ENCODE measurements at regions not wholly inside any gene's neighbourhood (a gene's known extent, or its start where the extent isn't known, plus 50 kb on each side); places are given as distances from the start of the nearest gene placed in this dataset.

- Histone ChIP-seq H3K27me3 (ENCODE audit: control insufficient read depth, low read length) (no peaks in the 10 kb centered on the region), H3F3A (ENCODE audit: control insufficient read depth, insufficient read depth) (no peaks in the 10 kb centered on the region), H3K27ac (ENCODE audit: low read depth, low read length) (no peak overlapping the region), H3K4me2 (ENCODE audit: low read length) (no peak overlapping the region), H3K79me2 (ENCODE audit: control insufficient read depth, low read length) (no peaks in the 10 kb centered on the region), H3K4me1 (ENCODE audit: control insufficient read depth, low read length) (no peaks in the 10 kb centered on the region), H3K4me3 (ENCODE audit: low read length) (no peak overlapping the region), H3K9me3 (ENCODE audit: control insufficient read depth, insufficient read depth, low read length) (no peaks in the 10 kb centered on the region), H3K9me2 (replicated peaks; ENCODE audit: control insufficient read depth, low read length) (no peaks in the 10 kb centered on the region), H4K20me1 (ENCODE audit: control insufficient read depth, insufficient read depth, low read depth, low read length) (no peaks in the 10 kb centered on the region), H3K36me3 (ENCODE audit: control insufficient read depth, low read length) (no peaks in the 10 kb centered on the region)
- TF ChIP-seq CTCF (IDR thresholded peaks at IDR 0.05; ENCODE audit: low read depth, low read length, poor library complexity, severe bottlenecking) (no peak), EZH2phosphoT487 (IDR thresholded peaks at IDR 0.05; ENCODE audit: borderline replicate concordance, low read length) (no peak)
These were observed 1145.4 kb downstream of the STIM2 start for GRCh38 chr4:28006021-28006420.

GRCh38 chr4:28007693-28008092 lies 1147.1 kb downstream of the STIM2 start:
- no peaks in the 10 kb centered on the region for H4K20me1 ChIP-seq (ENCODE audit: control insufficient read depth, insufficient read depth, low read depth, low read length)
- TF ChIP-seq EZH2phosphoT487 (IDR thresholded peaks at IDR 0.05; ENCODE audit: borderline replicate concordance, low read length), result no peak
- TF ChIP-seq CTCF (IDR thresholded peaks at IDR 0.05; ENCODE audit: low read depth, low read length, poor library complexity, severe bottlenecking), result no peak
- H3K36me3 ChIP-seq (ENCODE audit: control insufficient read depth, low read length), result no peaks in the 10 kb centered on the region
- no peaks in the 10 kb centered on the region for H3K27me3 ChIP-seq (ENCODE audit: control insufficient read depth, low read length)
- H3K4me1 ChIP-seq (ENCODE audit: control insufficient read depth, low read length), result no peaks in the 10 kb centered on the region
- H3K4me2 ChIP-seq (ENCODE audit: low read length), result no peak overlapping the region
- H3F3A ChIP-seq (ENCODE audit: control insufficient read depth, insufficient read depth), result no peaks in the 10 kb centered on the region
- H3K4me3 ChIP-seq (ENCODE audit: low read length), result no peak overlapping the region
- no peaks in the 10 kb centered on the region for H3K9me2 ChIP-seq (replicated peaks; ENCODE audit: control insufficient read depth, low read length)
- H3K79me2 ChIP-seq (ENCODE audit: control insufficient read depth, low read length), result no peaks in the 10 kb centered on the region
- H3K9me3 ChIP-seq (ENCODE audit: control insufficient read depth, insufficient read depth, low read length), result no peaks in the 10 kb centered on the region
- H3K27ac ChIP-seq (ENCODE audit: low read depth, low read length), result no peak overlapping the region

DNA sequence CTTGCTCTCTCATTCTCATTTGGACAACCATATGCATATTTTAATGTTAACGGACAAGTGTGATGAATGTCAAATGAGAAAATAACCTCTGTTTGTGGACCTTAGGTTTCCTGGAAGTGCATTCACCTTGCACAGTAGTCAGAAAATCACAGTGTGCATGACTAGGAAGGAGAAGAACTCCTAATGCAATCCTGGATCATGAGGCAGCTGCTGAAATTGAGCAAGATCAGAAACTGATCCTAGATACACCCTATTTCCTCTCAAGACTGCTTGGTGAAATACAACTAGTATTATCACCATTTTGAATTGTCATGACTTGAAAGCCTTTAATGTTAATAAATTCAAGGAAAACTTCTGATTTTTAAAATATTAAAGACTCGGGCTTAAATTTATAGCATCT lies 1148.9 kb downstream of the STIM2 start:
- Histone ChIP-seq H3K27me3 (ENCODE audit: control insufficient read depth, low read length) (no peaks in the 10 kb centered on the region), H3K9me2 (replicated peaks; ENCODE audit: control insufficient read depth, low read length) (no peaks in the 10 kb centered on the region), H3K36me3 (ENCODE audit: control insufficient read depth, low read length) (no peaks in the 10 kb centered on the region), H3K79me2 (ENCODE audit: control insufficient read depth, low read length) (no peaks in the 10 kb centered on the region), H3K9me3 (ENCODE audit: control insufficient read depth, insufficient read depth, low read length) (peaks cover 12% of the 10 kb centered on the region; the same call in 1 of the 2 replicates), H3K27ac (ENCODE audit: low read depth, low read length) (no peak overlapping the region), H3K4me2 (ENCODE audit: low read length) (no peak overlapping the region), H3K4me1 (ENCODE audit: control insufficient read depth, low read length) (no peaks in the 10 kb centered on the region), H3K4me3 (ENCODE audit: low read length) (no peak overlapping the region), H4K20me1 (ENCODE audit: control insufficient read depth, insufficient read depth, low read depth, low read length) (no peaks in the 10 kb centered on the region), H3F3A (ENCODE audit: control insufficient read depth, insufficient read depth) (no peaks in the 10 kb centered on the region)
- no peak for TF ChIP-seq CTCF (IDR thresholded peaks at IDR 0.05; ENCODE audit: low read depth, low read length, poor library complexity, severe bottlenecking)
- no peak for TF ChIP-seq EZH2phosphoT487 (IDR thresholded peaks at IDR 0.05; ENCODE audit: borderline replicate concordance, low read length)

All from DOHH2 (cell line).